ENCODE measurements at regions not wholly inside any gene's neighbourhood (a gene's known extent, or its start where the extent isn't known, plus 50 kb on each side); places are given as distances from the start of the nearest gene placed in this dataset.

DNA sequence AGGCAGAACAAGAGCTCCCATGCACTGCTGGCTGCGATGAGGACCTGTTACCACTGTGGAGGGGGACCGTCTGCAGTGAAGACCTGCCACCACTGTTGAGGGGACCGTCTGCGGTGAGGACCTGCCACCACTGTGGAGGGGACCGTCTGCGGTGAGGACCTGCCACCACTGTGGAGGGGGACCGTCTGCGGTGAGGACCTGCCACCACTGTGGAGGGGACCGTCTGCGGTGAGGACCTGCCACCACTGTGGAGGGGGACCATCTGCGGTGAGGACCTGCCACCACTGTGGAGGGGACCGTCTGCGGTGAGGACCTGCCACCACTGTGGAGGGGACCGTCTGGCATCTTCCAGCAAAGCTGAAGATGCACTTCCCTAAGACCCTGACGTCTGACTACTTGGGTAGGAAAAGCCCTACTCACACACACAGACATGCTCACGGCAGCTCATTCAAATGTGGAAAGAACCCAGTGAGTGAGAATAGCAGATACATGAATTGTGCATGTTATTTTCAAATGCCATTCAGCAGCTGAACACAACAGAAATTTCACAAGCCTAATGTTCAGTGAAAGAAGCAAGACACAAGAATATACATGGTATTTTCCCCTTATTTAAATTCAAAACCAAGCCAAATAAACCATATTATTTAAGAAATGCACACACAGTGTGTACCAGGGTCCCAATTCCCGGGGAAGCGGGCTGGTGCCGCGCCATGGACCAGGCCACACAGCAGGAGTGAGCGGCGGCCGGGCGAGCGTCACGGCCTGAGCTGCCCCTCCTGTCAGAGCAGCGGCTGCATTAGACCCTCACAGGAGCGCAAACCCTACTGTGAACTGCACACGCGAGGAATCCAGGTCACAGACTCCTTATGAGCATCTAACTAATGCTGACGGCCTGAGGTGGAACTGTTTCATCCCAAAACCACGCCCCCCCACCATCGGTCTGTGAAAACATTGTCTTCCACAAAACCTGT is 64.2 kb upstream of the METRNL start:
- TF ChIP-seq, protein P1, sequence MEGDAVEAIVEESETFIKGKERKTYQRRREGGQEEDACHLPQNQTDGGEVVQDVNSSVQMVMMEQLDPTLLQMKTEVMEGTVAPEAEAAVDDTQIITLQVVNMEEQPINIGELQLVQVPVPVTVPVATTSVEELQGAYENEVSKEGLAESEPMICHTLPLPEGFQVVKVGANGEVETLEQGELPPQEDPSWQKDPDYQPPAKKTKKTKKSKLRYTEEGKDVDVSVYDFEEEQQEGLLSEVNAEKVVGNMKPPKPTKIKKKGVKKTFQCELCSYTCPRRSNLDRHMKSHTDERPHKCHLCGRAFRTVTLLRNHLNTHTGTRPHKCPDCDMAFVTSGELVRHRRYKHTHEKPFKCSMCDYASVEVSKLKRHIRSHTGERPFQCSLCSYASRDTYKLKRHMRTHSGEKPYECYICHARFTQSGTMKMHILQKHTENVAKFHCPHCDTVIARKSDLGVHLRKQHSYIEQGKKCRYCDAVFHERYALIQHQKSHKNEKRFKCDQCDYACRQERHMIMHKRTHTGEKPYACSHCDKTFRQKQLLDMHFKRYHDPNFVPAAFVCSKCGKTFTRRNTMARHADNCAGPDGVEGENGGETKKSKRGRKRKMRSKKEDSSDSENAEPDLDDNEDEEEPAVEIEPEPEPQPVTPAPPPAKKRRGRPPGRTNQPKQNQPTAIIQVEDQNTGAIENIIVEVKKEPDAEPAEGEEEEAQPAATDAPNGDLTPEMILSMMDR (IDR thresholded peaks at IDR 0.05) = no peak
- TF ChIP-seq POLR2A (IDR thresholded peaks at IDR 0.05; ENCODE audit: low read depth) (no peak), POLR2AphosphoS5 (IDR thresholded peaks at IDR 0.05) (no peak)
